ENCODE measurements at regions not wholly inside any gene's neighbourhood (a gene's known extent, or its start where the extent isn't known, plus 50 kb on each side); places are given as distances from the start of the nearest gene placed in this dataset.
A peak's percentile ranks its signal among the peaks of the same experiment; 100 is the strongest.

DNA sequence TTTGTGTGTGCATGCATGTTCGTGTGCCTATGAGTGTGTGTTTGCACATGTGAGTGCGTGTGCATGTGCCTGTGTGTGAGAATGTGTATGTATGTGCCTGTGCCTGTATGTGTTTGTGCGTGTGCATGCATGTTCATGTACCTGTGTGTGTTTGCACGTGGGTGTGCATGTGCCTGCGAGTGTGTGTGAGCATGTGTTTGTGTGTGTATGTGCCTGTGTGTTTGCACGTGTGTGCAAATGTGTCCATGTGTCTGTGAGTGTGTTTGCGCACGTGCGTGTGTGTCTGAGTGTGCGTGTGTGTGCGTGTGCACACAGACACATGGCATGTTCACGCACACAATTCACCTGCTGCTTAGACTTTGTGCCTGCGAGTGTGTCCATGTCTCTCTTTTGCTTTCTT is 853.5 kb upstream of the SALL3 start:
- no peak for DNase-seq

DNA sequence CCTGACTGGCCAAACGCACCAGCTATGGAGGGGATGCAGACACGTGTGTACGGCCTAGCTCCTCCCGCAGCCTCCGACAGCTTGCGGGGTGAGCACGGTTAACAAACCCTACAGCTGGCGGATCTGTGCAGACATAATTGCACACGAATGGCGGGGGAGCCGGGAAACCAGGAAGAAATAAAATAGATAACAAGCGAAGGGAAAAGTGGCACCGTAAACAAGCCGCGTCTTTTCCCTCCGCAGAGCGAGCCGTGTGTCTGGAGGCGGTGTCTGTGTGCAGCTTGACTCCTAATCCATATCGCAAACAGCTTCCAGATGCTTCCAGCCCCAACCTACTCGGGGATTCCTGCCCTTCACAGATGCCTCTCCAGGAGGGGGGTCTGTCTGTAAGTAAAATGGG is 853.1 kb upstream of the SALL3 start:
- no peak for DNase-seq

DNA sequence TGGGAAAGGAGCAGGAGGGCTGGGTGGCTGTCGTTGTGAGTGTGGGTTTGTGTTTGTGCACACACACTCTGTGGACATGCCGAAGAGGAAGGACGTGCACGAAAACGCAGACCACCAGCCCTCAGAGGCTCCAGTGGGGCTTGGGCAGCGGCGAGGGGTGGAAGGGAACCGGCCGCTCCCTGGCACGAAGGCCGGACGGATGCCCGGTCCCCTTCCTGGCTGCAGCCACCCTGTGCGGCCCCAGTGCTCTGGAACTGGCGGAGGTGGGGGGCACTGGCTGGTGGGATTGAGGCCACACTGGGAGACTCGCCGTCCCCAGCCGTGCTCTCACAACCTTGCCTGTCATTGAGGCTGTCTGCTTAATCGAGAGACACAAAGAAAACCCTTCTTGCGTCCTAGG is 852.6 kb upstream of the SALL3 start:
- no peak for DNase-seq

- DNase-seq = no peak
These were observed 851.6 kb upstream of the SALL3 start for GRCh38 chr18:78128004-78128403.

DNA sequence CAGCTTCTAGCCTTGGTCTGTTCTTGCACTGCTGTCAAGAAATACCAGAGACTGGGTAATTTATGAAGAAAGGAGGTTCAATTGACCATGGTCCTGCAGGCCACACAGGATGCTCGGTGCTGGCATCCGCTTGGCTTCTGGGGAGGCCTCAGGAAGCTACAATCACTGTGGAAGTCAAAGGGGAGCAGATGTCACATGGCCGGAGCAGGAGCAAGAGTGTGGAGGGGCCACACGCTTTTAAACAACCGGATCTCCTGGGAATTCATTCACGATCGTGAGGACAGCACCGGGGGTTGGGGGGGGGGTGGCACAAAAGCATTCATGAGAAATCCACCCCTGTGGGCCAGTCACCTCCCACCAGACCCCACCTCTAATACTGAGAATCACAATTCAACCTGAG is 850.4 kb upstream of the SALL3 start:
- no peak for DNase-seq

DNA sequence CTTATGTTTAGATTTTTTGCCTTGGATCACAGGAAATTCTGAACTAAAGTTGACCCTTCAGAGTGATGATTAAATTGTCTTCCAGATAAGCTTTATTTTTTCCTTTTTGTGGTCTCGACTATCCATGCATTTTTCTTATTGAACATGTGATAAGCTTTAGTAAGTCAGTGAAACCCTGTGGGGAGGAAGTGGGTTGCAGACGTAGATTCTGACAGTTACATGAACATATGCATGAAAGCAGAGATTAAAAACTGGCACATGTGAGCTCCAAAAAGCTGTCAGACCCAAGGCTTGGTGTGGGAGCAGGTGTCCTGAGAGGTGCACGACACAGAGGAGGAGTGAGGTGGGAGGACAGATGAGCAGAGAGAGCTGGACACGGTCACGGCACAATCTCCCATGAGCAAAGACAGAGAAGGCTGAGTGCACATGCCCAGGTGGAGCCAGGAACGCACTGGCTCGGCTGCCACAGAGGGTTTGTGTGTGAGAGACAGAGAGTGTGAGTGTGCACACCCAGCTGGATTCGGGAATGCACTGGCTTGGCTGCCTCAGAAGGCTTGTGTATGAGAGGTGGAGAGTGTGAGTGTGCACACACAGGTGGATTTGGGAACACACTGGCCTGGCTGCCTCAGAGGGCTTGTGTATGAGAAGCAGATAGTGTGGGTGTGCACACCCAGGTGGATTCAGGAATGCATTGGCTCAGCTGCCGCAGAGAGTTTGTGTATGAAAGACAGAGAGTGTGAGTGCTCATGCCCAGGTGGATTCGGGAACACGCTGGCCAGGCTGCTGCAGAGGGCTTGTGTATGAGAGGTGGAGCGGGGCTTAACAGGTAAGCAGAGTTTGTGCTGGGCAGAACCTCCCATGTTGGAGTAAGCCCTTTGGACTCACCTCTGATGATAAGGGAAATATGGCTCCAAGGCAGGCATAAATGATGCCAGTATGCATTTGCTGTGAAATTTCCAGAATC is 849.1 kb upstream of the SALL3 start:
- no peak for DNase-seq

GRCh38 chr18:78133729-78134128 is 845.9 kb upstream of the SALL3 start:
- DNase-seq = no peak

GRCh38 chr18:78136986-78137385 is 842.6 kb upstream of the SALL3 start:
- DNase-seq = no peak

DNA sequence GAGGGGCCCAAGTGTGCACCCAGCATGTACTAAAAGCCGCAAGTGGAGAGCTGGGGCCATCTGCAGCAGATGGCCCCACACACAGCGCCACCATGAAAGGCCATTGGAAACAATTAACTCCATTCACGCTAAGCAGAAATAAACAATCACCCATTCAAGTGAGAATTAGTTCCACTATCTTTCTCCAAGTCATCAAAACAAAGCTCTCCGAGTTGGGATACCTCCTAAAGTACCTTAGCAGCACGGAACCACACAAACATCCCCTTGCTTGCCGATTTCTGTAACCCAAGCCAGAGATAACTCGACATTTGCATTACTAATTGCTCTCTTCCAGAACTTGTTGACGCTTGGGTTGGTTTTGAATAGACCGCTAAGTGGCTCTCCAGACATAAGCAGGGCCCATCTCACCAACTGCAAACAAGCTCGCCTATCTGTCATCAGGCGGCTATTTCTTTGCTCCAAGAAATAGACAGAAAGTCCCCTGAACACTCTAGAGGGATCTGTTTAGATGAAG is 840.6 kb upstream of the SALL3 start:
- DNase-seq = peak; percentile 73

DNA sequence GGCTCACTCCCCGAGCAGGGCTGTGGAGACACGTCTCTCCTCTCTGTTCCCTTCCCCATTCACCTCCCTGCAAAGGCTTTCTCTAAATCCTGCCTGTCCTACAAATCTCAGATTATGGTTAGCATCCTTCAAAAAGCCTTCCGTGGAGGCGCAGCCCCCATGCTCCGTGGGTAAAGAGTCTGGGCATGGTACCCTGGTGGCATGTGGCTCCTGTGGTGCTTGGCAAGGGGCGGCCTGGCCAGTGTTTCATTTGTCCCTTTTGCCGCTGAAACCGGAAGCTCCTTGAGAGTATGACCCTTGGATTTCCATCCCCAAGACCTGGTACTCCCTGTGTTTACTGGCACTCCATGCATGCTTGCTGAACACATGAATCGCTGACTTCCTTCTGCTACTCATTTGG is 839.3 kb upstream of the SALL3 start:
- DNase-seq = no peak

DNA sequence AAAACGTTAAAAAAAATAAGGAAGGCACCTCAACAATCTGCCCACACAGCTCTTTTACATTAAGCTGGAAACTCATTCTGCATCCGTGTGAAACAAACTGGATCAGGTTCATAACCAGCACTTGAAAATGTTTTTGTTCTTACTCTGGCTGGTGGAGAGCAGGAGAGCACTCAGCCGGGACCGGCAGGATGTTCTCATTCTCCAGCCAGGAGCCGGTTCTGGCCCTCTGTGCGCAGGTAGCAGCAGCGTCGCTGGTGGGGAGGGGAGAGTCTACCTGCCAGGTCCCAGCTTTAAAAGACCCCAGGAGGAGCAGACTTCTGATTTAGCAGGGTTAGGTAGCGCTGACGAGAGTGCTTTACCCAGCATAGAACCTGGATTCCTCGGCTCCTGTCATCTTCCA is 834.9 kb upstream of the SALL3 start:
- DNase-seq = peak; percentile 34

GRCh38 chr18:78145096-78145495 is 834.5 kb upstream of the SALL3 start:
- peak; percentile 34 for DNase-seq

DNA sequence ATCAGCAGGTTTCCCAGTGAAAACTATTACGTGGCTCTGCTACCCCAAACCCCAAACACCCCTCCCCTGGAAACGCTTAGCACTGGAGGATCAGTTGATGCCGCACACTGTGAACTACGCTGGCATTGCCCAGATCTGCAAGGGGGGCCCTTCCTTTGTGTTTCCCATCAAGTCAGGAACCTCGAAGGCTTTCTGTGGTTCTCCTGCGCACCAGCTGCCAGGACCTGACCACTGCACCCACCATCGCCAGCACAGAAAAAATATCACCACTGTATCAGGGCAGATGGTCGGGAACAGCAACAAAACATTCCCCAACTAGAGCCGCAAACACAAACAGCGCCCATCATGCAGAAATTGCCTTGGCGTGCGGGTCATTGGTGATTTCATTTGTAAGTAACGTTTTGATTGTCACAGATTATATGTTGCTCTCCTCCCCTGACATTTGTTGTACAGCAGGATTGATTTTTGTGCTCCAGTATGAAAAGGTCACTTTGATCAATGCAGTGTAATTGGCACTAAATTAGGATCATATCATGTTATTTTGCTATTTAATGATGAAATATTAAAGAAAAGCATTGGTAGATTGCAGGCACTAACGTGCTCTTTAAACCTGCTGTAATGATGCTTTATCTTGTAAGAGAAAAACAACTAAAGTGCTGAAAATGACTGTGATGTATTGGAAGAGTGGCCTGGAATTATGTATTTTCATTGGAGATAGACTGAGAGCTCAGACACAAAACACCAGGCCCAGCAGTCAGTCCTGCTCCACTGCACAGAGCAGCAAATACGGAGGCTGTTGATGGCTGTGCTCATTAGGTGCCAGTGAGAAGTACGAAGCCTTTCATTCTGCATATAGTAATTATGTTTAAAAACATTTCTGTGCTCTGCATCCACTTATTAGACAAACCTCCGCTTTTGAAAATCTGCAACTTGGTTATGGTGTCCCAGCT is 833.2 kb upstream of the SALL3 start:
- no peak for DNase-seq

GRCh38 chr18:78150590-78150989 is 829.0 kb upstream of the SALL3 start:
- no peak for DNase-seq

GRCh38 chr18:78151234-78151633 is 828.4 kb upstream of the SALL3 start:
- DNase-seq = no peak

- DNase-seq = no peak
These were observed 827.5 kb upstream of the SALL3 start for GRCh38 chr18:78151948-78152725.

DNA sequence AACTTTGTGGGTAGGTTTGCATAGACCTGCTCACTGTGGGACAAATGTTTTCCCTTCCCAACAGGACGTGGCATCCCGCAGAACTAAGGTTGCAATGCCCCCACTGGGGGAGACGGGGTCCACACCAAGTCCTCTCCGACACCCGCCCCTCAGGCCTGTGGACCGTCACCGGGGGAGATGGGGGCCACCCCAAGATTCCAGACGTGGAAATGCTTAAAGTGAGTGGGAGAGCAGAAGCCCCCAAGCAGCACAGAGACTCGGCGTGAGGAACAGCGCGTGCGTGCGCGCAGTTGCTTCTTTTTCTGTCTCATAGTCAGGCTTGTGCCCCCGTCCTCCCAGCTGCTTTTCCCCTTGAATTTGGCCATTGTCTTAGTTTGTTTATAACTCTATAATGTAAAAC is 826.3 kb upstream of the SALL3 start:
- no peak for DNase-seq

- no peak for DNase-seq
These were observed 825.2 kb upstream of the SALL3 start for GRCh38 chr18:78154444-78154843.

- no peak for DNase-seq
These were observed 824.8 kb upstream of the SALL3 start for GRCh38 chr18:78154853-78155252.

- DNase-seq = no peak
These were observed 823.2 kb upstream of the SALL3 start for GRCh38 chr18:78156466-78156865.

- DNase-seq = no peak
These were observed 820.7 kb upstream of the SALL3 start for GRCh38 chr18:78158943-78159342.

GRCh38 chr18:78159397-78159796 is 820.2 kb upstream of the SALL3 start:
- DNase-seq = no peak

Data from DMS153 (cell line).